H9 (cell line): ENCODE measurements at regions not wholly inside any gene's neighbourhood (a gene's known extent, or its start where the extent isn't known, plus 50 kb on each side); places are given as distances from the start of the nearest gene placed in this dataset.

Experiments used
- DNase-seq: peaks from one replicate; pipeline ENCODE4 v3.0.0-alpha.2; 2017
- H2AFZ ChIP-seq: one replicate; pipeline ENCODE4 v1.6.1; 2013; ENCODE audit warnings: mild to moderate bottlenecking, low read length, control low read depth, moderate library complexity
- H2AK5ac ChIP-seq: 2 replicates; pipeline ENCODE4 v1.6.1; 2013; ENCODE audit warnings: low read length, control low read depth, mixed read lengths; ENCODE audit not compliant: insufficient read length
- H2BK120ac ChIP-seq: one replicate; pipeline ENCODE4 v1.6.1; 2013; ENCODE audit warnings: low read depth, mild to moderate bottlenecking, low read length, control low read depth, inconsistent platforms; ENCODE audit not compliant: poor library complexity, severe bottlenecking
- H2BK12ac ChIP-seq: 2 replicates; pipeline ENCODE4 v1.6.1; 2013; ENCODE audit warnings: low read length, control low read depth, mixed read lengths, low read depth; ENCODE audit not compliant: insufficient read length
- H2BK15ac ChIP-seq: 2 replicates; pipeline ENCODE4 v1.6.1; 2013; ENCODE audit warnings: low read depth, low read length, control low read depth
- H2BK20ac ChIP-seq: one replicate; pipeline ENCODE4 v1.6.1; 2013; ENCODE audit warnings: low read depth, mild to moderate bottlenecking, low read length, control low read depth, inconsistent platforms; ENCODE audit not compliant: poor library complexity, severe bottlenecking
- H2BK5ac ChIP-seq: 2 replicates; pipeline ENCODE4 v1.6.1; 2013; ENCODE audit warnings: low read length, control low read depth, mixed read lengths; ENCODE audit not compliant: insufficient read length
- H3K14ac ChIP-seq: 2 replicates; pipeline ENCODE4 v1.6.1; 2013; ENCODE audit warnings: low read length, control low read depth; ENCODE audit not compliant: insufficient read depth
- H3K18ac ChIP-seq: 2 replicates; pipeline ENCODE4 v1.6.1; 2013; ENCODE audit warnings: low read depth, mild to moderate bottlenecking, mixed read lengths, low read length, control low read depth; ENCODE audit not compliant: insufficient read length
- H3K23ac ChIP-seq: 2 replicates; pipeline ENCODE4 v1.6.1; 2013; ENCODE audit warnings: low read length, control low read depth, mixed read lengths, low read depth; ENCODE audit not compliant: insufficient read length
- H3K23me2 ChIP-seq: 2 replicates; pipeline ENCODE4 v1.6.1; 2013; ENCODE audit warnings: low read depth, mild to moderate bottlenecking, mixed read lengths, low read length, control low read depth; ENCODE audit not compliant: insufficient read length, poor library complexity, severe bottlenecking
- H3K27ac ChIP-seq: 2 replicates; pipeline ENCODE4 v1.5.1; 2013; ENCODE audit warnings: low read length, control low read depth, mixed read lengths, low read depth; ENCODE audit not compliant: insufficient read length
- H3K27me3 ChIP-seq: 2 replicates; pipeline ENCODE4 v1.6.1; 2013; ENCODE audit warnings: low read length, control low read depth, inconsistent platforms; ENCODE audit not compliant: insufficient read depth
- H3K4ac ChIP-seq: 2 replicates; pipeline ENCODE4 v1.6.1; 2013; ENCODE audit warnings: low read depth, mild to moderate bottlenecking, control low read depth, inconsistent platforms, low read length, moderate library complexity
- H3K4me1 ChIP-seq: 2 replicates; pipeline ENCODE4 v1.6.1; 2013; ENCODE audit warnings: low read length, control low read depth, inconsistent platforms; ENCODE audit not compliant: insufficient read depth
- H3K4me2 ChIP-seq: 2 replicates; pipeline ENCODE4 v1.6.1; 2013; ENCODE audit warnings: low read length, control low read depth, mixed read lengths; ENCODE audit not compliant: insufficient read length, insufficient read depth
- H3K56ac ChIP-seq: 2 replicates; pipeline ENCODE4 v1.6.1; 2013; ENCODE audit warnings: low read depth, mild to moderate bottlenecking, mixed read lengths, low read length, control low read depth; ENCODE audit not compliant: insufficient read length
- H3K79me1 ChIP-seq: 2 replicates; pipeline ENCODE4 v1.6.1; 2013; ENCODE audit warnings: low read depth, mild to moderate bottlenecking, moderate library complexity, low read length, control low read depth, inconsistent platforms; ENCODE audit not compliant: insufficient read depth, poor library complexity, severe bottlenecking
- H3K79me2 ChIP-seq: 2 replicates; pipeline ENCODE4 v1.6.1; 2013; ENCODE audit warnings: low read length, control low read depth, inconsistent platforms; ENCODE audit not compliant: insufficient read depth
- H3K9ac ChIP-seq: 2 replicates; pipeline ENCODE4 v1.6.1; 2013; ENCODE audit warnings: low read length, control low read depth, mixed read lengths; ENCODE audit not compliant: insufficient read length; ENCODE audit errors: extremely low read depth
- H3K9me3 ChIP-seq: one replicate; pipeline ENCODE4 v1.6.1; 2013; ENCODE audit warnings: low read depth, low read length, inconsistent platforms; ENCODE audit not compliant: control insufficient read depth
- H3T11ph ChIP-seq: one replicate; pipeline ENCODE4 v1.6.1; 2013; ENCODE audit warnings: mild to moderate bottlenecking, low read length, control low read depth, inconsistent platforms
- H4K20me1 ChIP-seq: one replicate; pipeline ENCODE4 v1.6.1; 2013; ENCODE audit not compliant: control insufficient read depth, insufficient read length, insufficient read depth
- H4K5ac ChIP-seq: 2 replicates; pipeline ENCODE4 v1.6.1; 2013; ENCODE audit warnings: low read depth, mild to moderate bottlenecking, mixed read lengths, low read length, control low read depth; ENCODE audit not compliant: insufficient read length
- H4K8ac ChIP-seq: replicated peaks from 2 replicates; pipeline ENCODE4 v1.6.1; 2013; ENCODE audit warnings: low read length, control low read depth, mixed read lengths, low read depth; ENCODE audit not compliant: insufficient read length
- H4K91ac ChIP-seq: 2 replicates; pipeline ENCODE4 v1.6.1; 2013; ENCODE audit warnings: low read depth, mild to moderate bottlenecking, moderate library complexity, mixed read lengths, low read length, control low read depth; ENCODE audit not compliant: insufficient read length
- H3K27ac Mint-ChIP-seq, 3 experiments: 2 replicates in 2 of 3; 3 replicates in 1 of 3; pipeline ENCODE4 v1.8.0; 2020 to 2021; ENCODE audit warnings: mixed read lengths in 3 of 3, mild to moderate bottlenecking in 1 of 3, moderate library complexity in 1 of 3
- H3K27me3 Mint-ChIP-seq: 2 replicates; pipeline ENCODE4 v1.8.0; 2021; ENCODE audit warnings: low read depth, mild to moderate bottlenecking, moderate library complexity, mixed read lengths
- H3K36me3 Mint-ChIP-seq, 3 experiments: 2 replicates in 2 of 3; 3 replicates in 1 of 3; pipeline ENCODE4 v1.8.0; 2020 to 2021; ENCODE audit warnings: low read depth in 3 of 3, mixed read lengths in 3 of 3; ENCODE audit not compliant: insufficient read depth in 1 of 3
- H3K4me1 Mint-ChIP-seq, 2 experiments: 2 replicates each; pipeline ENCODE4 v1.8.0; 2020; ENCODE audit warnings: mixed read lengths in 2 of 2
- H3K4me3 Mint-ChIP-seq, 2 experiments: 2 replicates in 1 of 2; 3 replicates in 1 of 2; pipeline ENCODE4 v1.8.0; 2020 to 2021; ENCODE audit warnings: mild to moderate bottlenecking in 2 of 2, mixed read lengths in 2 of 2, moderate library complexity in 1 of 2
- H3K9me3 Mint-ChIP-seq, 2 experiments: 2 replicates in 1 of 2; 3 replicates in 1 of 2; pipeline ENCODE4 v1.8.0; 2020; ENCODE audit warnings: mild to moderate bottlenecking in 2 of 2, mixed read lengths in 2 of 2, moderate library complexity in 1 of 2
- WGBS: extraction: QIAGEN DNeasy Blood & Tissue Kit; methylation state at CpG from one replicate; pipeline ENCODE4 v1.1.7; 2013; ENCODE audit warnings: missing lambda C conversion rate, low lambda C conversion rate, mixed read lengths; ENCODE audit not compliant: insufficient read length; ENCODE audit errors: extremely low coverage; 5-methylcytosine and 5-hydroxymethylcytosine counted together
- TF ChIP-seq, protein P1 (sequence below): fragments of 200-600 bp; sonication (generic); conservative IDR thresholded peaks from 3 replicates; pipeline ENCODE4 v1.8.0; 2021; ENCODE audit warnings: antibody characterized with exemption, mild to moderate bottlenecking

- H2BK5ac ChIP-seq, result no peak overlapping the region
- H3K4me2 ChIP-seq, result no peak overlapping the region
- H2BK15ac ChIP-seq, result no peak overlapping the region
- no peak overlapping the region for H3K14ac ChIP-seq
- H3K79me2 ChIP-seq, result no peaks in the 10 kb centered on the region
- H2BK12ac ChIP-seq, result no peak overlapping the region
- no peak overlapping the region for H4K8ac ChIP-seq
- H3K23ac ChIP-seq, result no peak overlapping the region
- H4K91ac ChIP-seq, result no peak overlapping the region
- no peaks in the 10 kb centered on the region for H3K23me2 ChIP-seq
- H3K27me3 Mint-ChIP-seq, result peaks cover 17% of the 10 kb centered on the region
- H3K4me1 ChIP-seq, result no peaks in the 10 kb centered on the region; the same call in 1 of the 2 replicates
- no peak overlapping the region for H3K56ac ChIP-seq
- H3K4me1 Mint-ChIP-seq, result peaks cover 10 to 13% of the 10 kb centered on the region in 2 experiments
- H3K27ac ChIP-seq, result no peak overlapping the region
- no CpG with 5 or more reads among the region's 1 CpG for WGBS
- H3K18ac ChIP-seq, result no peak overlapping the region
- H3T11ph ChIP-seq, result no peak overlapping the region
- no peak overlapping the region for H3K4ac ChIP-seq
- peaks cover 2 to 4% of the 10 kb centered on the region in 2 experiments; a peak in 4 of 5 replicates for H3K9me3 Mint-ChIP-seq
- H2AK5ac ChIP-seq, result no peak overlapping the region
- H3K27me3 ChIP-seq, result no peaks in the 10 kb centered on the region
- H4K20me1 ChIP-seq, result no peaks in the 10 kb centered on the region
- H2AFZ ChIP-seq, result no peak overlapping the region
- no peak overlapping the region for H3K9ac ChIP-seq
- H3K27ac Mint-ChIP-seq, result no peak overlapping the region
- H3K79me1 ChIP-seq, result no peaks in the 10 kb centered on the region
- peaks cover 0 to 3% (median 0%) of the 10 kb centered on the region in 3 experiments; a peak in 1 of 7 replicates for H3K36me3 Mint-ChIP-seq
- no peak overlapping the region for H3K4me3 Mint-ChIP-seq
- H2BK20ac ChIP-seq, result no peak overlapping the region
- no peaks in the 10 kb centered on the region for H3K9me3 ChIP-seq
- H4K5ac ChIP-seq, result no peak overlapping the region
- TF ChIP-seq, protein P1, sequence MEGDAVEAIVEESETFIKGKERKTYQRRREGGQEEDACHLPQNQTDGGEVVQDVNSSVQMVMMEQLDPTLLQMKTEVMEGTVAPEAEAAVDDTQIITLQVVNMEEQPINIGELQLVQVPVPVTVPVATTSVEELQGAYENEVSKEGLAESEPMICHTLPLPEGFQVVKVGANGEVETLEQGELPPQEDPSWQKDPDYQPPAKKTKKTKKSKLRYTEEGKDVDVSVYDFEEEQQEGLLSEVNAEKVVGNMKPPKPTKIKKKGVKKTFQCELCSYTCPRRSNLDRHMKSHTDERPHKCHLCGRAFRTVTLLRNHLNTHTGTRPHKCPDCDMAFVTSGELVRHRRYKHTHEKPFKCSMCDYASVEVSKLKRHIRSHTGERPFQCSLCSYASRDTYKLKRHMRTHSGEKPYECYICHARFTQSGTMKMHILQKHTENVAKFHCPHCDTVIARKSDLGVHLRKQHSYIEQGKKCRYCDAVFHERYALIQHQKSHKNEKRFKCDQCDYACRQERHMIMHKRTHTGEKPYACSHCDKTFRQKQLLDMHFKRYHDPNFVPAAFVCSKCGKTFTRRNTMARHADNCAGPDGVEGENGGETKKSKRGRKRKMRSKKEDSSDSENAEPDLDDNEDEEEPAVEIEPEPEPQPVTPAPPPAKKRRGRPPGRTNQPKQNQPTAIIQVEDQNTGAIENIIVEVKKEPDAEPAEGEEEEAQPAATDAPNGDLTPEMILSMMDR, result no peak
- H2BK120ac ChIP-seq, result no peak overlapping the region
- no peak for DNase-seq
Measured at GRCh38 chr15:97013491-97013890, 683.0 kb downstream of the NR2F2 start.
